WTC11 (cell line): ENCODE measurements at regions not wholly inside any gene's neighbourhood (a gene's known extent, or its start where the extent isn't known, plus 50 kb on each side); places are given as distances from the start of the nearest gene placed in this dataset.

Source experiments
- ATAC-seq: fragments of 200-7000 bp; cut with Tn5 transposase; 2 replicates; pipeline ENCODE4 v1.10.0; 2021; ENCODE audit warnings: mild to moderate bottlenecking, moderate library complexity
- CTCF ChIA-PET: fragments of 300-600 bp; sonication (Branson Sonifier 250); formaldehyde crosslinking; loops from one replicate; lab custom pipeline; 2021; ENCODE audit warnings: antibody characterized with exemption; lab: Charles Lee
- POLR2A ChIA-PET: fragments of 350-600 bp; sonication (Branson Sonifier 250); formaldehyde crosslinking; loops from one replicate; lab custom pipeline; 2021; ENCODE audit warnings: antibody characterized with exemption; lab: Charles Lee
- DNase-seq: peaks from one replicate; pipeline ENCODE4 v3.0.0; 2021; ENCODE audit warnings: low spot score
- H3K27ac Mint-ChIP-seq: 2 replicates; pipeline ENCODE4 v1.8.0; 2021; ENCODE audit warnings: mixed read lengths
- H3K27me3 Mint-ChIP-seq: 2 replicates; pipeline ENCODE4 v1.8.0; 2021; ENCODE audit warnings: low read depth, mild to moderate bottlenecking, moderate library complexity, mixed read lengths
- H3K36me3 Mint-ChIP-seq: 2 replicates; pipeline ENCODE4 v1.8.0; 2021; ENCODE audit warnings: mixed read lengths
- H3K4me1 Mint-ChIP-seq: 2 replicates; pipeline ENCODE4 v1.8.0; 2022; ENCODE audit warnings: mixed read lengths
- H3K4me3 Mint-ChIP-seq: 2 replicates; pipeline ENCODE4 v1.8.0; 2021; ENCODE audit warnings: mild to moderate bottlenecking, moderate library complexity, mixed read lengths
- H3K9me3 Mint-ChIP-seq: 2 replicates; pipeline ENCODE4 v1.8.0; 2021; ENCODE audit warnings: mixed read lengths
- AFF4 ChIP-seq: sonication (generic); formaldehyde crosslinking; IDR thresholded peaks from 2 replicates; pipeline ENCODE4 v1.8.1; 2023; ENCODE audit warnings: mild to moderate bottlenecking, missing genetic modification reagents, borderline replicate concordance
- CBFB ChIP-seq: sonication (generic); formaldehyde crosslinking; IDR thresholded peaks from 2 replicates; pipeline ENCODE4 v1.8.1; 2022; ENCODE audit warnings: mild to moderate bottlenecking, low read depth, missing genetic modification reagents
- CDX4 ChIP-seq: fragments of 250-450 bp; sonication (Bioruptor Pico); IDR thresholded peaks from 2 replicates; pipeline ENCODE4 v1.9.0; 2021; ENCODE audit warnings: moderate library complexity, mild to moderate bottlenecking, inconsistent platforms, borderline replicate concordance
- CREB1 ChIP-seq: sonication (generic); formaldehyde crosslinking; IDR thresholded peaks from 2 replicates; pipeline ENCODE4 v1.8.0; 2023; ENCODE audit warnings: mild to moderate bottlenecking, missing genetic modification reagents
- CREM ChIP-seq: sonication (generic); formaldehyde crosslinking; IDR thresholded peaks from 2 replicates; pipeline ENCODE4 v1.8.1; 2022; ENCODE audit warnings: mild to moderate bottlenecking, missing genetic modification reagents, moderate library complexity
- ERG ChIP-seq: fragments of 250-450 bp; sonication (Bioruptor Pico); IDR thresholded peaks from 2 replicates; pipeline ENCODE4 v1.8.0; 2021; ENCODE audit warnings: mild to moderate bottlenecking
- ESRRA ChIP-seq: sonication (generic); formaldehyde crosslinking; IDR thresholded peaks from 2 replicates; pipeline ENCODE4 v1.8.1; 2022; ENCODE audit warnings: mild to moderate bottlenecking, missing genetic modification reagents, borderline replicate concordance
- ETV6 ChIP-seq: sonication (generic); formaldehyde crosslinking; IDR thresholded peaks from 2 replicates; pipeline ENCODE4 v1.8.1; 2022; ENCODE audit warnings: mild to moderate bottlenecking, missing genetic modification reagents
- FOXK1 ChIP-seq: sonication (generic); formaldehyde crosslinking; IDR thresholded peaks from 2 replicates; pipeline ENCODE4 v1.8.0; 2022; ENCODE audit warnings: mild to moderate bottlenecking, moderate library complexity, missing genetic modification reagents
- GRHL2 ChIP-seq: fragments of 250-450 bp; sonication (Bioruptor Pico); IDR thresholded peaks from 2 replicates; pipeline ENCODE4 v1.8.0; 2022; ENCODE audit warnings: mild to moderate bottlenecking, moderate library complexity; ENCODE audit not compliant: insufficient replicate concordance, severe bottlenecking
- IRF1 ChIP-seq: sonication (generic); formaldehyde crosslinking; IDR thresholded peaks from 2 replicates; pipeline ENCODE4 v1.8.0; 2023; ENCODE audit warnings: missing genetic modification reagents
- JUN ChIP-seq: sonication (generic); formaldehyde crosslinking; IDR thresholded peaks from 2 replicates; pipeline ENCODE4 v1.8.0; 2023; ENCODE audit warnings: mild to moderate bottlenecking, missing genetic modification reagents
- KAT7 ChIP-seq: sonication (generic); formaldehyde crosslinking; IDR thresholded peaks from 2 replicates; pipeline ENCODE4 v1.8.1; 2023; ENCODE audit warnings: missing genetic modification reagents, mild to moderate bottlenecking, borderline replicate concordance
- MYBL2 ChIP-seq: sonication (generic); formaldehyde crosslinking; IDR thresholded peaks from 2 replicates; pipeline ENCODE4 v1.8.1; 2023; ENCODE audit warnings: mild to moderate bottlenecking, moderate library complexity, missing genetic modification reagents
- NFE2L1 ChIP-seq: sonication (generic); formaldehyde crosslinking; IDR thresholded peaks from 2 replicates; pipeline ENCODE4 v1.8.1; 2023; ENCODE audit warnings: missing genetic modification reagents
- NR1H2 ChIP-seq: sonication (generic); formaldehyde crosslinking; IDR thresholded peaks from 2 replicates; pipeline ENCODE4 v1.9.0; 2021; ENCODE audit warnings: mild to moderate bottlenecking, moderate library complexity, missing genetic modification reagents
- OVOL2 ChIP-seq: fragments of 250-450 bp; sonication (Bioruptor Pico); IDR thresholded peaks from 2 replicates; pipeline ENCODE4 v1.9.0; 2021; ENCODE audit warnings: mild to moderate bottlenecking, borderline replicate concordance
- PRRX2 ChIP-seq: fragments of 250-450 bp; sonication (Bioruptor Pico); IDR thresholded peaks from 2 replicates; pipeline ENCODE4 v1.8.0; 2021; ENCODE audit warnings: mild to moderate bottlenecking
- RELA ChIP-seq: sonication (generic); formaldehyde crosslinking; IDR thresholded peaks from 2 replicates; pipeline ENCODE4 v1.8.1; 2022; ENCODE audit warnings: missing genetic modification reagents, mild to moderate bottlenecking, borderline replicate concordance
- RORB ChIP-seq: fragments of 250-450 bp; sonication (Bioruptor Pico); IDR thresholded peaks from 2 replicates; pipeline ENCODE4 v1.9.0; 2021; ENCODE audit warnings: mild to moderate bottlenecking
- TEAD1 ChIP-seq: sonication (generic); formaldehyde crosslinking; IDR thresholded peaks from 2 replicates; pipeline ENCODE4 v1.8.0; 2022; ENCODE audit warnings: mild to moderate bottlenecking, missing genetic modification reagents
- USF2 ChIP-seq: sonication (generic); formaldehyde crosslinking; IDR thresholded peaks from 2 replicates; pipeline ENCODE4 v1.8.1; 2023; ENCODE audit warnings: mild to moderate bottlenecking, missing genetic modification reagents, moderate library complexity
- ZBTB43 ChIP-seq: sonication (generic); formaldehyde crosslinking; IDR thresholded peaks from 2 replicates; pipeline ENCODE4 v1.8.1; 2023; ENCODE audit warnings: mild to moderate bottlenecking, missing genetic modification reagents
- ZNF219 ChIP-seq: sonication (generic); formaldehyde crosslinking; IDR thresholded peaks from 2 replicates; pipeline ENCODE4 v1.8.0; 2023; ENCODE audit warnings: missing genetic modification reagents, mild to moderate bottlenecking, borderline replicate concordance

- H3K27ac Mint-ChIP-seq = no peak overlapping the region
- no peak for DNase-seq
- TF ChIP-seq OVOL2 (CRISPR knock-in tag) = no peak
- no peak for TF ChIP-seq NFE2L1 (CRISPR knock-in tag)
- no peak for TF ChIP-seq CREB1 (CRISPR knock-in tag)
- no peak for TF ChIP-seq ETV6 (CRISPR knock-in tag)
- no peak for TF ChIP-seq ESRRA (CRISPR knock-in tag)
- no peak for TF ChIP-seq GRHL2
- no peak for TF ChIP-seq RELA (CRISPR knock-in tag)
- TF ChIP-seq MYBL2 (CRISPR knock-in tag) = no peak
- TF ChIP-seq USF2 (CRISPR knock-in tag) = no peak
- no peak for TF ChIP-seq ZBTB43
- TF ChIP-seq CDX4 (CRISPR knock-in tag) = no peak
- TF ChIP-seq, all 79 proteins: peak for 0
- peak; percentile 74 for ATAC-seq
- Mint-ChIP-seq H3K36me3 (no peaks in the 10 kb centered on the region; the same call in 1 of the 2 replicates), H3K27me3 (no peaks in the 10 kb centered on the region), H3K4me3 (no peak overlapping the region), H3K9me3 (peaks cover 11% of the 10 kb centered on the region), H3K4me1 (no peaks in the 10 kb centered on the region)
- ChIA-PET POLR2A (no interaction called here), CTCF (interaction anchor here (0.6 to 0.7 kb wide), 2 partner anchors 70 to 762 kb away, joined by 3 read pairs; no protein-coding TSS in a partner anchor)
These were observed 1537.0 kb downstream of the C4orf33 start for GRCh38 chr4:130632731-130633604.

GRCh38 chr4:130636486-130636885 lies 1540.5 kb downstream of the C4orf33 start:
- Mint-ChIP-seq H3K27ac (no peak overlapping the region), H3K4me1 (no peaks in the 10 kb centered on the region), H3K27me3 (no peaks in the 10 kb centered on the region), H3K36me3 (no peaks in the 10 kb centered on the region; the same call in 1 of the 2 replicates), H3K4me3 (no peak overlapping the region), H3K9me3 (peaks cover 11% of the 10 kb centered on the region)
- ATAC-seq (no peak), DNase-seq (no peak)
- CTCF ChIA-PET = no interaction called here
- POLR2A ChIA-PET = no interaction called here
- TF ChIP-seq ESRRA (CRISPR knock-in tag) = no peak
- no peak for TF ChIP-seq CBFB
- no peak for TF ChIP-seq FOXK1
- TF ChIP-seq IRF1 (CRISPR knock-in tag) = no peak
- no peak for TF ChIP-seq CREM (CRISPR knock-in tag)
- TF ChIP-seq AFF4 = no peak
- TF ChIP-seq OVOL2 (CRISPR knock-in tag) = no peak
- no peak for TF ChIP-seq KAT7 (CRISPR knock-in tag)
- TF ChIP-seq NR1H2 (CRISPR knock-in tag) = no peak
- TF ChIP-seq ERG (CRISPR knock-in tag) = no peak
- TF ChIP-seq TEAD1 = no peak
- no peak for TF ChIP-seq JUN (CRISPR knock-in tag)
- TF ChIP-seq ZBTB43 = no peak
- no peak for TF ChIP-seq ZNF219 (CRISPR knock-in tag)
- TF ChIP-seq PRRX2 (CRISPR knock-in tag) = no peak
- TF ChIP-seq RORB (CRISPR knock-in tag) = no peak
